HAP-1 (cell line): ENCODE measurements at regions not wholly inside any gene's neighbourhood (a gene's known extent, or its start where the extent isn't known, plus 50 kb on each side); places are given as distances from the start of the nearest gene placed in this dataset.

Source experiments
- DNase-seq, 2 experiments: peaks; one replicate each; pipeline ENCODE4 v3.0.0-alpha.2; 2016 to 2020; ENCODE audit warnings: low spot score in 2 of 2
- H3K27me3 ChIP-seq: fragments of 250-450 bp; sonication (Bioruptor Pico); 2 replicates; pipeline ENCODE4 v1.5.1; 2020; ENCODE audit warnings: low read depth, mild to moderate bottlenecking, moderate library complexity
- H3K36me3 ChIP-seq: fragments of 250-450 bp; sonication (Bioruptor Pico); replicated peaks from 2 replicates; pipeline ENCODE4 v1.5.1; 2020; ENCODE audit warnings: mild to moderate bottlenecking
- H3K4me1 ChIP-seq: fragments of 250-450 bp; sonication (Bioruptor Pico); 2 replicates; pipeline ENCODE4 v1.5.1; 2020; ENCODE audit warnings: mild to moderate bottlenecking
- H3K4me3 ChIP-seq: fragments of 250-450 bp; sonication (Bioruptor Pico); 2 replicates; pipeline ENCODE4 v1.5.1; 2020; ENCODE audit warnings: mild to moderate bottlenecking, moderate library complexity
- H3K9me3 ChIP-seq: fragments of 250-450 bp; sonication (Bioruptor Pico); 2 replicates; pipeline ENCODE4 v1.5.1; 2020; ENCODE audit warnings: mild to moderate bottlenecking, moderate library complexity
- in situ Hi-C: fragments of 300-500 bp; cut with MboI; formaldehyde crosslinking; loops from 3 replicates; pipeline ENCODE4 v1.14.3; 2020; ENCODE audit warnings: low sequenced_read_pairs, inconsistent platforms, mixed read lengths

DNA sequence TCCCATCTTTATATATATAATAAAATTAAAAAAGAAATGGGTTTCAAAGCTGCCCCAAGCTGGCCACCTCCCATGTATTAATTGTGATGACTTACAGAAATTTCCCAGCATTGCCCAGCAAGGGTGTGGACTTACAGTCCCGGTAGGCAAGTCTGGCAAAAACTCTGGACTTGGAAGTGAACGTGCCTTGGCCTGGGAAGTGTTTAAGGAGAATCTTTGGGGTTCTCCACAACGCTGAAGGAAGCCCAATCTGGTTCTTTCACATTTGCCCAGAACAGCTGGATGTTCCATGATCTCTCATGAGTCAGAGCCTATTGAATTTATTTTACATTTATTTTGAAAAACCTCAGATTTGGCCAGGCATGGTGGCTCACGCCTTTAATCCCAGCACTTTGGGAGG lies 98.4 kb upstream of the SLC45A1 start:
- H3K4me1 ChIP-seq: no peaks in the 10 kb centered on the region
- H3K4me3 ChIP-seq: no peak overlapping the region
- H3K36me3 ChIP-seq: no peaks in the 10 kb centered on the region
- H3K9me3 ChIP-seq: no peaks in the 10 kb centered on the region
- no peaks in the 10 kb centered on the region for H3K27me3 ChIP-seq
- in situ Hi-C loops: no loop called here
- no peak for DNase-seq

DNA sequence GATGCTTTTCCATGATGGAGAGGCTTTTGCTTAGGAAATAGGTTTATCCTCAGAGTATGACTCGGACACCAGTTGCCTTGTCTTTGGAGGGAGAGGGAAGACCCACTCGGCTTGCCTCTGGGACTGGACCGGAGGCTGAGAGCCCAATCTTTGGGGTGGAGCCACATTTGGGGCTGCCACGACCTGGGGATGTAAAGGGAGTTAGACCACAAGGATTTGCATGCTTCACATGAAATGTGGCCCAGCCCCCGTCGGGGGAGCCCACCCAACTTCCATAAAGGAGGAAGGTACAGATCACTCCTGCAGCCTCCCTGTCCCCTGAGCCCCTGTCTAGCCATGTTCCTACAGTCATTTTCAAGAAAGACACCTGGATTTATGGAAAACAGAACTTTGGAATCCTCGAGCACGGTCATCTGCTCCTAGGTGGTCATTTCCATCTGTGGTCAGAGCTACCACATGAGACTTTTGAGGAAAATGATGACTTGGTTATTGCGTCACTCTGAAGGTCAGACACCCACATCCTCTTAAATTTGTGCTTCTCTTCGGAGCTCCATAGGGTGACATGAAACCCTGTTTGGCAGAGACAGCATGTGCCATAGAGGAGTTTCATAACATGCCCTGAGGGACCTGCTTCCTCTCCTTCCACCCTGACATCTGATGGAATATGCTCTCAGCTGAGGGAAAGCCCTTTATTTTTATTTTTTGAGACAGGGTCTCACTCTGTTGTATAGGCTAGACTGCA lies 99.4 kb upstream of the SLC45A1 start:
- H3K27me3 ChIP-seq: no peaks in the 10 kb centered on the region
- no peaks in the 10 kb centered on the region for H3K4me1 ChIP-seq
- no peak overlapping the region for H3K4me3 ChIP-seq
- H3K9me3 ChIP-seq: no peaks in the 10 kb centered on the region
- in situ Hi-C loops: no loop called here
- no peaks in the 10 kb centered on the region for H3K36me3 ChIP-seq
- DNase-seq: no peak

DNA sequence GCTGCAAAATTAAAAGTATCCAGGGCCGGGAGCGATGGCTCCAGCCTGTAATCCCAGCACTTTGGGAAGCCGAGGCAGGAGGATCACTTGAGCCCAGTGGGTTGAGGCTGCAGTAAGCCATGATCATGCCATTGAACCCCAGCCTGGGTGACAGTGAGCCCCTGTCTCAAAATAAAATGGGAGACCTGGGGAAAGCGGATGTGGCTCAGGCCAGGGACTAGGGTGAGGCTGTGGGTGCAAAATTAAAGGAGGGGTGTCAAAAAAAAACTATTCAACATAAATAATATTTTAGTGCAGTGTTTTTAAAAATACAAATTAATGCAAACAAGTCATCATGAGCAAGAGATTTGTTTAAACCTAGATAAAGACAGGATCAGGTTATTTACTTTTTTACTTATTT lies 100.1 kb upstream of the SLC45A1 start:
- Histone ChIP-seq H3K4me1 (no peaks in the 10 kb centered on the region), H3K36me3 (no peaks in the 10 kb centered on the region), H3K4me3 (no peak overlapping the region), H3K9me3 (no peaks in the 10 kb centered on the region), H3K27me3 (no peaks in the 10 kb centered on the region)
- DNase-seq: no peak
- in situ Hi-C loops: no loop called here

GRCh38 chr1:8217011-8217711 lies 100.8 kb upstream of the SLC45A1 start:
- H3K36me3 ChIP-seq: no peaks in the 10 kb centered on the region
- no peaks in the 10 kb centered on the region for H3K27me3 ChIP-seq
- DNase-seq: no peak
- in situ Hi-C loops: no loop called here
- no peaks in the 10 kb centered on the region for H3K9me3 ChIP-seq
- no peaks in the 10 kb centered on the region for H3K4me1 ChIP-seq
- no peak overlapping the region for H3K4me3 ChIP-seq

DNA sequence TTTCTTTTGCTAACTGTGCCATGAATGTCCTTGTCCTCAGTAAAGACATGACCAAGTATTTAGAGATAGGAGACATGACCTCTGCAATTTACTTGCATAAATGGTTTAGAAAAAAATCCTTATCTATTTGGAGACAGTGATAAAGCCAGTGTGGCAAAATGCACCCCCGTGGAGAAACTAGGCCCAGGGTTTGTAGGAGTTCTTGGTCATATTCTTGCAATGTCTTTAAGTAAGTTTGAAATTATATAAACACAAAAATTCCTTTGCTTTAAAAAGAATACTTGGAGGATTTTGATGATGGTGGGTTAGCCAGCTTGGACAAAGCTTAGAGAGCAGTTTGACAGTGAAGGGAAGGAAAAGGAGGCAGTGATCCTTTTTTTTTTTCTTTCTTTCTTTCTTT lies 101.9 kb upstream of the SLC45A1 start:
- no peaks in the 10 kb centered on the region for H3K4me1 ChIP-seq
- in situ Hi-C loops: no loop called here
- H3K36me3 ChIP-seq: no peaks in the 10 kb centered on the region
- H3K27me3 ChIP-seq: no peaks in the 10 kb centered on the region
- no peaks in the 10 kb centered on the region for H3K9me3 ChIP-seq
- no peak for DNase-seq
- H3K4me3 ChIP-seq: no peak overlapping the region

DNA sequence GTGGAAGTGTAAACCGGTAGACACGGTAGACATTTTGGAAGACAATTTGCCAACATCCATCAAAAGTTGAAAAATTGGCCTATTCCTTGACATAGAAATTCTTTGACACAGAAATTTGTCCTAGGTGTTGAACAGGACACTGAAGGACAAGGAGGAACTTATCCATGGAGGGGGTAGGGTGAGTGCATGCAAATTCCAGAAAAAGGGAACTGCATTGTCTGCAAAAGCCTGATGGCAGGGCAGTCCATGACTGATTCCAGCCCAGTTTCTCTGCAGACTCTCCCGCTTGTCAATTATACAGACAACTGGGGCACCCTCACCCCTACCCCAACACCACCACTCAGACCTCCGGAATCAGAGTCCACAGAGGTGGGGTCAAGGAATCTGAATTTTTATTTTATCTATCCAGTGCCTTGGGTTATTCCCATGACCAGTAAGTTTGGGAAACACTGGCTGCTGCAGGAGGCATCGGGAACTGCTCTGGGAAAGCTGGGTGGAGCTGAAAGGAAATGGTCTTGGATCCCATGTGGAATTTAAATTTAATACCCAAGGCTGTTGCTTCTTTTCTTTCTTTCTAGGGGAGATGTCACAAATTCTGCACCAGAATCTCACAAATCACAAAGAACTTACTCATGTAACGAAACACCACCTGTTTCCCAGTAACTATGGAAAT lies 103.3 kb upstream of the SLC45A1 start:
- no peak for DNase-seq
- Histone ChIP-seq H3K9me3 (no peaks in the 10 kb centered on the region), H3K4me3 (no peak overlapping the region), H3K4me1 (no peaks in the 10 kb centered on the region), H3K36me3 (no peaks in the 10 kb centered on the region), H3K27me3 (no peaks in the 10 kb centered on the region)
- in situ Hi-C loops: no loop called here

DNA sequence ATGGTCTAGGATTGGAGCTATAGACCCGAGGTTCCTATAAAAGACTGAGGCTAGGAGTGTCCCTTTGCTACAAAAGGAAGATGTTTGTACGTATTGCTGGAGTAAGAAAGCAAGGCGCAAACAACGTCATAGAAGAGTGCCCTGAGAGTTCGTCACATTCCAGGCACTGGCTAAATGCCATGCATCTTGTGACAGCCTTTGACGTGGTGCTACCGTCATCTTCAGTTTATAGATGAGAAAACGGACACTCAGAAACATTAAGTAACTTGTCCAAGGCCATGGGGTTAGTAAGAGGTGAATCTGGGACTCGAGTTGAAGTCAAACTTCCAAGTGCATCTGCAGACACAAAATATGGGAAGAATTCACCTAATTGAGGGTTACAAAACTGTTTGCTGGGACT lies 104.2 kb upstream of the SLC45A1 start:
- no peaks in the 10 kb centered on the region for H3K36me3 ChIP-seq
- H3K9me3 ChIP-seq: no peaks in the 10 kb centered on the region
- DNase-seq: no peak
- in situ Hi-C loops: no loop called here
- no peaks in the 10 kb centered on the region for H3K4me1 ChIP-seq
- no peak overlapping the region for H3K4me3 ChIP-seq
- no peaks in the 10 kb centered on the region for H3K27me3 ChIP-seq

DNA sequence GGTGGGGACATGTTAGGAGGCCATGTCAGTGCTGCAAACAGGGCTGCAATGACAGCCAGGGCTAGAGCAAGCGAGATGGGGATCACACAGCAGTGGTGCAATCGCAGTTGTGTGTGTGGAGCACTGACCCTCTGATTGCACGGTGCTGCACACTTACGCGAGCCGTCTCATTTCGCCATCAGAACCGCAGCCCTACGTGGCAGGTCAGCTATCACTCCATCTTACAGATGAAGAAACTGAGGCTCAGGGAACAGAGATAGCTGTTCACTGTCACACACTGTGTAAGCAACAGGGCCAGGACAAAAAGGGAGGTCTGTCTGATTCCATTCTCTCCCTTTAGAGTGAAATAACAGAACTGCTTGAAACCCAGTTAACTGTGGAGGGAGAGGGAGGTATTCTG lies 104.8 kb upstream of the SLC45A1 start:
- Histone ChIP-seq H3K4me1 (no peaks in the 10 kb centered on the region), H3K9me3 (no peaks in the 10 kb centered on the region), H3K4me3 (no peak overlapping the region), H3K36me3 (no peaks in the 10 kb centered on the region), H3K27me3 (no peaks in the 10 kb centered on the region)
- in situ Hi-C loops: no loop called here
- no peak for DNase-seq

GRCh38 chr1:8212580-8213031 lies 105.3 kb upstream of the SLC45A1 start:
- in situ Hi-C loops: no loop called here
- no peaks in the 10 kb centered on the region for H3K9me3 ChIP-seq
- H3K4me1 ChIP-seq: no peaks in the 10 kb centered on the region
- H3K27me3 ChIP-seq: no peaks in the 10 kb centered on the region
- no peak overlapping the region for H3K4me3 ChIP-seq
- no peaks in the 10 kb centered on the region for H3K36me3 ChIP-seq
- no peak for DNase-seq

- in situ Hi-C loops: no loop called here
- no peak overlapping the region for H3K4me3 ChIP-seq
- DNase-seq: no peak
Measured at GRCh38 chr1:8211883-8212579, 105.9 kb upstream of the SLC45A1 start.

DNA sequence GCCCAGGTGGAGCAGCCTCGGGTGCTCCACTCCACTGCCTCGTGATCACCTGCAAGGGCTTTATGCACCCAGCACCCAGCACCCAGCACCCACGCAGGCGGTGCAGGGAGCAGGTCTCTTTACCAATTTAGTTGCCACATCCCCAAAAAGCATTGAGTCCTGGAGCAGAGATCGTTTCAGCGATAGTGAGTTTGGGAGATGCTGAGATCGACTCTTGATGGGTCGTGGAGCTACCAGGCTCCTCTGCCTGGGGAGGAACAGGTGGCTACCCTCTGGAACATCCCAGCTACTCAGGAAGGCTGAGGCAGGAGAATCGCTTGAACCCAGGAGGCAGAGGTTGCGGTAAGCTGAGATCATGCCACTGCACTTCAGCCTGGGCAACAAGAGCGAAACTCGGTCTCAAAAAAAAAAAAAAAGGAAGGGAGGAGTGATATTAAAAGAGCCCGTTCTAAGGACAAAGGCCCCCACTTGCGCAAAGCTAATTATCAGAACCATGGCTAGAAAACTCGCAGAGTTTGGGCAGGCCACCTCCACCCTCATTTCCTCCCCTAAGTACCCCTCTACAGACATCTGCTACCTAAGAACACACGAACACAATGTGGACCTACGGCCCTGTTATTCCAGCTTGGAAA lies 106.5 kb upstream of the SLC45A1 start:
- Histone ChIP-seq H3K9me3 (no peaks in the 10 kb centered on the region), H3K4me3 (no peak overlapping the region), H3K4me1 (no peaks in the 10 kb centered on the region), H3K27me3 (no peaks in the 10 kb centered on the region), H3K36me3 (no peaks in the 10 kb centered on the region)
- in situ Hi-C loops: no loop called here
- no peak for DNase-seq

More at GRCh38 chr1:8211883-8212579, 105.9 kb upstream of the SLC45A1 start:
- Histone ChIP-seq H3K36me3 (no peaks in the 10 kb centered on the region), H3K4me1 (no peaks in the 10 kb centered on the region), H3K27me3 (no peaks in the 10 kb centered on the region), H3K9me3 (no peaks in the 10 kb centered on the region)

DNA sequence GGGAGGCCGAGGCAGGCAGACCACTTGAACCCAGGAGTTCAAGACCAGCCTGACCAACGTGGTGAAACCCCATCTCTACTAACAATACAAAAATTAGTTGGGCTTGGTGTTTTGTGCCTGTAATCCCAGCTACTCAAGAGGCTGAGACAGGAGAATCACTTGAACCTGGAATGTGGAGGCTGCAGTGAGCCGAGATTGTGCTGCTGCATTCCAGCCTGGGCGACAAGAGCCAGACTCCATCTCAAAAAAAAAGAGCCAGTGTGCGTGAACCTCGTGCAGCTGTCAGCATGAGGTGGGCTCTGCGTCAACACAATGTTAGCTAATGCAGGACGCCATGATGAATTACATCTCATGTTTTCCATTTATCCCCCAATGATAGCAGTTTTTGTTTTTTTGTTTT lies 110.7 kb upstream of the SLC45A1 start:
- Histone ChIP-seq H3K27me3 (no peaks in the 10 kb centered on the region), H3K9me3 (no peaks in the 10 kb centered on the region), H3K4me3 (no peak overlapping the region), H3K4me1 (no peaks in the 10 kb centered on the region), H3K36me3 (no peaks in the 10 kb centered on the region)
- in situ Hi-C loops: no loop called here
- DNase-seq: no peak

- no peaks in the 10 kb centered on the region for H3K27me3 ChIP-seq
- in situ Hi-C loops: no loop called here
- no peaks in the 10 kb centered on the region for H3K9me3 ChIP-seq
- no peaks in the 10 kb centered on the region for H3K4me1 ChIP-seq
- no peak for DNase-seq
- no peak overlapping the region for H3K4me3 ChIP-seq
- no peaks in the 10 kb centered on the region for H3K36me3 ChIP-seq
Measured at GRCh38 chr1:8206391-8206790, 111.5 kb upstream of the SLC45A1 start.
